ENCODE measurements at regions not wholly inside any gene's neighbourhood (a gene's known extent, or its start where the extent isn't known, plus 50 kb on each side); places are given as distances from the start of the nearest gene placed in this dataset.

- intact Hi-C loops (cut with micrococcal nuclease) = no loop called here
- H3K4me1 ChIP-seq (ENCODE audit: control insufficient read depth, insufficient read depth, low read length) = no peaks in the 10 kb centered on the region
- TF ChIP-seq, protein P1, sequence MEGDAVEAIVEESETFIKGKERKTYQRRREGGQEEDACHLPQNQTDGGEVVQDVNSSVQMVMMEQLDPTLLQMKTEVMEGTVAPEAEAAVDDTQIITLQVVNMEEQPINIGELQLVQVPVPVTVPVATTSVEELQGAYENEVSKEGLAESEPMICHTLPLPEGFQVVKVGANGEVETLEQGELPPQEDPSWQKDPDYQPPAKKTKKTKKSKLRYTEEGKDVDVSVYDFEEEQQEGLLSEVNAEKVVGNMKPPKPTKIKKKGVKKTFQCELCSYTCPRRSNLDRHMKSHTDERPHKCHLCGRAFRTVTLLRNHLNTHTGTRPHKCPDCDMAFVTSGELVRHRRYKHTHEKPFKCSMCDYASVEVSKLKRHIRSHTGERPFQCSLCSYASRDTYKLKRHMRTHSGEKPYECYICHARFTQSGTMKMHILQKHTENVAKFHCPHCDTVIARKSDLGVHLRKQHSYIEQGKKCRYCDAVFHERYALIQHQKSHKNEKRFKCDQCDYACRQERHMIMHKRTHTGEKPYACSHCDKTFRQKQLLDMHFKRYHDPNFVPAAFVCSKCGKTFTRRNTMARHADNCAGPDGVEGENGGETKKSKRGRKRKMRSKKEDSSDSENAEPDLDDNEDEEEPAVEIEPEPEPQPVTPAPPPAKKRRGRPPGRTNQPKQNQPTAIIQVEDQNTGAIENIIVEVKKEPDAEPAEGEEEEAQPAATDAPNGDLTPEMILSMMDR (IDR thresholded peaks at IDR 0.05) = no peak
- H3K27ac ChIP-seq (ENCODE audit: low read length) = no peak overlapping the region
- Mint-ChIP-seq H3K36me3 (no peaks in the 10 kb centered on the region), H3K4me1 (no peaks in the 10 kb centered on the region), H3K27me3 (ENCODE audit: low read depth in 2 of 2) (peaks cover 0 to 3% of the 10 kb centered on the region in 2 donors), H3K9me3 (no peaks in the 10 kb centered on the region), H3K27ac (no peak overlapping the region), H3K4me3 (no peak overlapping the region)
- no peaks in the 10 kb centered on the region for H3K9me3 ChIP-seq (ENCODE audit: control insufficient read depth, insufficient read depth, low read length)
- no peak overlapping the region for H3K4me3 ChIP-seq (ENCODE audit: low read length)
- no peaks in the 10 kb centered on the region for H3K36me3 ChIP-seq (ENCODE audit: control insufficient read depth, insufficient read depth, low read length)
- DNase-seq (no peak), ATAC-seq (no peak)
- 78% methylated on average over 3 of the region's 4 CpGs for WGBS (ENCODE audit: insufficient coverage)
- no peaks in the 10 kb centered on the region for H3K27me3 ChIP-seq (ENCODE audit: control insufficient read depth, insufficient read depth, low read length)
These were observed 925.5 kb downstream of the GATA3 start for GRCh38 chr10:8979976-8980375.

- no peak overlapping the region for H3K27ac ChIP-seq (ENCODE audit: low read length)
- TF ChIP-seq, protein P1 (IDR thresholded peaks at IDR 0.05) = no peak
- H3K36me3 Mint-ChIP-seq = no peaks in the 10 kb centered on the region
- no peaks in the 10 kb centered on the region for H3K4me1 ChIP-seq (ENCODE audit: control insufficient read depth, insufficient read depth, low read length)
- H3K27me3 ChIP-seq (ENCODE audit: control insufficient read depth, insufficient read depth, low read length) = no peaks in the 10 kb centered on the region
- no peak overlapping the region for H3K27ac Mint-ChIP-seq
- no peaks in the 10 kb centered on the region for H3K9me3 ChIP-seq (ENCODE audit: control insufficient read depth, insufficient read depth, low read length)
- DNase-seq (no peak), ATAC-seq (no peak)
- 89% methylated on average over 1 of the region's 2 CpGs for WGBS (ENCODE audit: insufficient coverage)
- H3K4me3 ChIP-seq (ENCODE audit: low read length) = no peak overlapping the region
- no peaks in the 10 kb centered on the region for H3K36me3 ChIP-seq (ENCODE audit: control insufficient read depth, insufficient read depth, low read length)
- H3K4me1 Mint-ChIP-seq = no peaks in the 10 kb centered on the region
- H3K9me3 Mint-ChIP-seq = no peaks in the 10 kb centered on the region
- intact Hi-C loops (cut with micrococcal nuclease) = no loop called here
- H3K27me3 Mint-ChIP-seq (ENCODE audit: low read depth in 2 of 2) = peaks cover 3 to 4% of the 10 kb centered on the region in 2 donors
- H3K4me3 Mint-ChIP-seq = no peak overlapping the region
These were observed 926.8 kb downstream of the GATA3 start for GRCh38 chr10:8981277-8981676.

GRCh38 chr10:8985651-8986050, 931.2 kb downstream of the GATA3 start:
- H3K27ac ChIP-seq (ENCODE audit: low read length) = no peak overlapping the region
- no peaks in the 10 kb centered on the region for H3K9me3 Mint-ChIP-seq
- H3K4me1 ChIP-seq (ENCODE audit: control insufficient read depth, insufficient read depth, low read length) = no peaks in the 10 kb centered on the region
- no peak overlapping the region for H3K27ac Mint-ChIP-seq
- TF ChIP-seq, protein P1 (IDR thresholded peaks at IDR 0.05) = no peak
- DNase-seq (no peak), ATAC-seq (no peak)
- no peaks in the 10 kb centered on the region for H3K4me1 Mint-ChIP-seq
- H3K9me3 ChIP-seq (ENCODE audit: control insufficient read depth, insufficient read depth, low read length) = no peaks in the 10 kb centered on the region
- H3K36me3 Mint-ChIP-seq = no peaks in the 10 kb centered on the region
- intact Hi-C loops (cut with micrococcal nuclease) = no loop called here
- WGBS (ENCODE audit: insufficient coverage) = 82% methylated on average over 2 of the region's 2 CpGs
- H3K4me3 Mint-ChIP-seq = no peak overlapping the region
- no peaks in the 10 kb centered on the region for H3K27me3 ChIP-seq (ENCODE audit: control insufficient read depth, insufficient read depth, low read length)
- no peak overlapping the region for H3K4me3 ChIP-seq (ENCODE audit: low read length)
- peaks cover 0 to 8% of the 10 kb centered on the region in 2 donors for H3K27me3 Mint-ChIP-seq (ENCODE audit: low read depth in 2 of 2)
- no peaks in the 10 kb centered on the region for H3K36me3 ChIP-seq (ENCODE audit: control insufficient read depth, insufficient read depth, low read length)

DNA sequence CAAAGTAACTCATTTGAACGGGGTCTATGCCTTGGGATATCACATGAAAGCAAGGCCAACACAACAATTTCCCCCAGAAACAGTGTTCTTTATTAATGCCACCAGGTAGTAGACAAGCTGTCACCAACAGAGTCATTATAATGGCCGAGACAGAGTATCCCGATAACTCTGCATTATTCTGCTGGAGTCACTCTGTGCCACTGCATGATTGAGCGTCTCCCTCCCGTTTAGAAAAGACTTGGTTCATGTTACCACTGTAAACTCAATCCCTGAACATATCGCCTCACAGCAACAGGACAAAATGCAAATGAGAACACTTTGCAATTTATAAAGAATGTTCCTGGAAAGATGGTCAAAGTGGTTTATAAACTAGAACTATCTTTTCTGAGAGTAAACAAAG, 932.5 kb downstream of the GATA3 start:
- no peak overlapping the region for H3K4me3 Mint-ChIP-seq
- DNase-seq (no peak), ATAC-seq (no peak)
- no peaks in the 10 kb centered on the region for H3K9me3 Mint-ChIP-seq
- H3K27ac Mint-ChIP-seq = no peak overlapping the region
- H3K36me3 Mint-ChIP-seq = no peaks in the 10 kb centered on the region
- intact Hi-C loops (cut with micrococcal nuclease) = no loop called here
- Histone ChIP-seq H3K9me3 (ENCODE audit: control insufficient read depth, insufficient read depth, low read length) (no peaks in the 10 kb centered on the region), H3K27ac (ENCODE audit: low read length) (no peak overlapping the region), H3K36me3 (ENCODE audit: control insufficient read depth, insufficient read depth, low read length) (no peaks in the 10 kb centered on the region), H3K27me3 (ENCODE audit: control insufficient read depth, insufficient read depth, low read length) (no peaks in the 10 kb centered on the region), H3K4me3 (ENCODE audit: low read length) (no peak overlapping the region), H3K4me1 (ENCODE audit: control insufficient read depth, insufficient read depth, low read length) (no peaks in the 10 kb centered on the region)
- TF ChIP-seq, protein P1 (IDR thresholded peaks at IDR 0.05) = no peak
- WGBS (ENCODE audit: insufficient coverage) = 93% methylated on average over 6 of the region's 6 CpGs
- peaks cover 0 to 8% of the 10 kb centered on the region in 2 donors for H3K27me3 Mint-ChIP-seq (ENCODE audit: low read depth in 2 of 2)
- no peaks in the 10 kb centered on the region for H3K4me1 Mint-ChIP-seq
